Muscle layer of duodenum (tissue), 2 donors: ENCODE measurements at regions not wholly inside any gene's neighbourhood (a gene's known extent, or its start where the extent isn't known, plus 50 kb on each side); places are given as distances from the start of the nearest gene placed in this dataset.

ENCODE experiments used
- H3K27ac ChIP-seq: one replicate; pipeline ENCODE4 v1.7.0; 2013; ENCODE audit warnings: mild to moderate bottlenecking, low read length
- H3K27me3 ChIP-seq: one replicate; pipeline ENCODE4 v1.7.0; 2013; ENCODE audit warnings: low read depth, mild to moderate bottlenecking, control low read depth, low read length
- H3K36me3 ChIP-seq, 2 donors: one replicate each; pipeline ENCODE4 v1.7.0; 2013; ENCODE audit warnings: low read length in 2 of 2, control low read depth in 1 of 2, mild to moderate bottlenecking in 1 of 2; ENCODE audit not compliant: insufficient read depth in 2 of 2, control insufficient read depth in 1 of 2
- H3K4me1 ChIP-seq, 2 donors: one replicate each; pipeline ENCODE4 v1.7.0; 2013; ENCODE audit warnings: low read length in 2 of 2, mild to moderate bottlenecking in 2 of 2, control low read depth in 1 of 2, moderate library complexity in 1 of 2; ENCODE audit not compliant: insufficient read depth in 2 of 2, control insufficient read depth in 1 of 2
- H3K4me3 ChIP-seq, 2 donors: one replicate each; pipeline ENCODE4 v1.7.0; 2013; ENCODE audit warnings: low read length in 2 of 2, low read depth in 1 of 2, mild to moderate bottlenecking in 1 of 2
- H3K9me3 ChIP-seq, 2 donors: one replicate each; pipeline ENCODE4 v1.7.0; 2013; ENCODE audit warnings: low read length in 2 of 2, control low read depth in 1 of 2, mild to moderate bottlenecking in 1 of 2; ENCODE audit not compliant: control insufficient read depth in 1 of 2
- donor health status: healthy.

DNA sequence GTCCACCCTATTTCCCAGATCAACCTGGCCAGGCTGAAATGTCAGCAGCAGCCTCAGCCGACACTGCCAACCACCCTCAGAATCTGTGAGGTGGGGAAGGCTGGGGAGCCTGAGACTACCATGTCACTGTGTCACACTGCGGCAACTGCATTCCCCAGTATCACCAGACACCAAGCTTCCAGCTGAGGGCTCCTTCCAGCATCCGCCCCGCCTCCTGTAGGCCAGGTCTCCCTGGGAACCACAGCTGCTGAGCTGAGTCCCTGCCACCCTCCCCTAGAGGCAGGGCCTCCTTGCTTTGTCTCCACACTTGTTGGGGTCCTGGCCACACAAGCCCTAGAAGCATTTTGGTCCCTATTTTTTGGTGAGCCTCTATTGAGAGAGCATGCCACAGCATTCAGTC is 115.7 kb downstream of the UNC5CL start:
- Histone ChIP-seq H3K27me3 (no peaks in the 10 kb centered on the region), H3K9me3 (no peaks in the 10 kb centered on the region), H3K4me1 (no peaks in the 10 kb centered on the region), H3K4me3 (no peak overlapping the region), H3K36me3 (no peaks in the 10 kb centered on the region), H3K27ac (no peak overlapping the region)

DNA sequence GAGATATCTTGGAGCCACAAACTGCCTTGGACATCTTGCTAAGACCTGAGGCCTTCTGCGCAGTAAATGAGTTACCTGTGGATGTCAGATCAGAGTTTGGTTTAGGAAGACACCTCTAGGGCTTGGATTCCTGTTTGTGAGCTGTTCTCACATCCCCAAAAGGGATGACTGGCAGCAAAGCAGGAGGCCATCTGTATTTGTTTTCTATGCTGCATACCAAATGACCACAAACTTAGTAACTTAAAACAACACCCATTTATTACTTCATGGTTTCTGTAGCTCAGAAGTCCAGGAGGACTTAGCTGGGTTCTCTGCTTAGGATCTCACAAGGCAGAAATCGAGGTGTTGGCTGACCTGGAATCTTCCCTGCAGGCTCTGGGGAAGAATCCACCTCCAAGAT is 116.7 kb downstream of the UNC5CL start:
- Histone ChIP-seq H3K36me3 (no peaks in the 10 kb centered on the region), H3K27ac (no peak overlapping the region), H3K9me3 (no peaks in the 10 kb centered on the region), H3K4me3 (no peak overlapping the region), H3K4me1 (no peaks in the 10 kb centered on the region), H3K27me3 (no peaks in the 10 kb centered on the region)

DNA sequence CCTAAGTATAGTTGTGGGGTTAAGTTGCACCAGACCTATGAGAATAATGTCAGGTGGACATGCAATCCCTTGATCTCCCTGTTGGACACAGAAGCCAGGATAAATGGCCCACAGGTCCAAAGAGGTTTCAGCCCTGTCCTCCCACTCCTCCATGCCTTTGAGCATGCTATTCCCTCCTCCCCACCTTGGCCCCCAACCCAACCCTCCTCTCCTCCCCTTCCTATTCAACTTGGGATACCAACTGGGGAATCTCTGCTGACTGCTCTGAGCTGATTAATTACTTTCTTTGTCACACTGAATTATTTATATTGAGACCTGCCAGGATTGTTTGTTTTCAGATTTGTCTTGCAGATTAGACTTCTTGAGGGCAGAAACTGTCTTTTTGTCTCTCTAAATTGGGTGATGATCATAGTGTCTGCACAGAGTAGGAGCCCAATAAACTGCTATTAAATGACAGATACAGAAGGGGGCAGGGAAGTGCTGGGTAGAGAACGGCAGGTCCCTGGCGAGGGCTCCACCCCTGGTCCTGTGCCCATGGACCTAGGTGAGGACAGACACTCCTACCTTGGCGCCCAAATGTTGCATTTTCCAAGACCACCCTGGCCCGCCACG is 120.9 kb downstream of the UNC5CL start:
- Histone ChIP-seq H3K9me3 (no peaks in the 10 kb centered on the region), H3K4me1 (peaks cover 0 to 5% of the 10 kb centered on the region in 2 donors), H3K4me3 (no peak overlapping the region), H3K27me3 (no peaks in the 10 kb centered on the region), H3K27ac (no peak overlapping the region), H3K36me3 (no peaks in the 10 kb centered on the region)

DNA sequence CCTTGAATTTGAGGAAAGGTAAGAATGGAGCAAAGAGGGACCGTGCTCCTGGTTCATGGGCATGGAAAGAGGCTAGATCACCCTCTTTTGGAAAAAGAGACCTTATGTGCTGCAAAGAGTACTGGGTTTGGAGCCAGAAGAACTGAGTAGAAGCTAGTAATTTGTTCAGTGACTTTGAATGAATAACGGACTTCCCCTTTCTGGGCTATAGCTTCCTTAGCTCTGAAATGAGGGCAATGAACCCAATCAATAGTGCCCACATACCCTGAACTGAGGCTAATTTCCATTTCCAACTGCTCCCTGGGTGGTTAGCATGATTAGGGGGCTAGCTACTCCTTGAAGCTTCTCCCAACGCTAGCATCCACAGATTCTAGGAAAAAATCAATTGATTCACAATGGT is 121.4 kb downstream of the UNC5CL start:
- H3K9me3 ChIP-seq, result no peaks in the 10 kb centered on the region
- H3K27ac ChIP-seq, result no peak overlapping the region
- no peak overlapping the region for H3K4me3 ChIP-seq
- peaks cover 0 to 5% of the 10 kb centered on the region in 2 donors for H3K4me1 ChIP-seq
- H3K27me3 ChIP-seq, result no peaks in the 10 kb centered on the region
- H3K36me3 ChIP-seq, result no peaks in the 10 kb centered on the region

DNA sequence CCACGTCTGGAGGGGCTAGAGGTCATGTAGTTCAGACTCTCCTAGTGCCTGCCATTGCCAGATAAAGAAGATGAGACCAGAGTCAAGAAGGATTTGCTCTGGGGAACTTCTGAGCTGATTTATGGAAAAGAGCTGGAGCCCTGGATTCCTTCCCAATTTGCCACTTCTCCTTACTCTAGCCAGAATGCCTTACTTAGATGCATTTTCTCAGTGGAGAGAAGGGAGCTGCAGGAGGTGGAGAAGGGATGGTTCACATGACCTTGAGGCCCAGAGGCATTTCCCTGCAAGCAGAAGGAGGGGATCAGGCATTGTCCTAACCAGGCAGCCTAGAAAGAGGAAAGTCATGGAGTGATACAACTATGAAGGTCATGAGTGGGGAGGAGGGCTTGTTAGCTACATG is 122.2 kb downstream of the UNC5CL start:
- no peaks in the 10 kb centered on the region for H3K9me3 ChIP-seq
- peaks cover 0 to 5% of the 10 kb centered on the region in 2 donors for H3K4me1 ChIP-seq
- H3K4me3 ChIP-seq, result no peak overlapping the region
- no peaks in the 10 kb centered on the region for H3K27me3 ChIP-seq
- H3K36me3 ChIP-seq, result no peaks in the 10 kb centered on the region
- H3K27ac ChIP-seq, result no peak overlapping the region

DNA sequence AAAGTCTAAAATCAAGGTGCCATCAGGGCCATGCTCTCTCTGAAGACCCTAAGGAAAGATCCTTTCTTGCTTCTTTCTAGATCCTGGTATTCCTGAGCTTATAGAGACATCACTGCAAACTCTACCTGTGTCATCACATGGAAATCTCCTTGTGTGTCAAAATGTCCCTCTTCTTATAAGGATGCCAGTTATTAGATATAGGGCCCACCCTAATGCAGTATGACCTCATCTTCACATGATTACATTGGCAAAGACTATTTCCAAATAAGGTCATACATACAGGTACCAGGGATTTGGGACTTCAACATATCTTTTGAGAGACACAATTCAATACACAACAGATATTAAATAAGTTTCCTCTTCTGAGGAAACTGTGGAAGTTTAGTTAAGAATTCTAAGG is 123.9 kb downstream of the UNC5CL start:
- H3K9me3 ChIP-seq, result no peaks in the 10 kb centered on the region
- no peaks in the 10 kb centered on the region for H3K36me3 ChIP-seq
- H3K27ac ChIP-seq, result no peak overlapping the region
- H3K4me1 ChIP-seq, result peaks cover 0 to 5% of the 10 kb centered on the region in 2 donors
- no peak overlapping the region for H3K4me3 ChIP-seq
- no peaks in the 10 kb centered on the region for H3K27me3 ChIP-seq

DNA sequence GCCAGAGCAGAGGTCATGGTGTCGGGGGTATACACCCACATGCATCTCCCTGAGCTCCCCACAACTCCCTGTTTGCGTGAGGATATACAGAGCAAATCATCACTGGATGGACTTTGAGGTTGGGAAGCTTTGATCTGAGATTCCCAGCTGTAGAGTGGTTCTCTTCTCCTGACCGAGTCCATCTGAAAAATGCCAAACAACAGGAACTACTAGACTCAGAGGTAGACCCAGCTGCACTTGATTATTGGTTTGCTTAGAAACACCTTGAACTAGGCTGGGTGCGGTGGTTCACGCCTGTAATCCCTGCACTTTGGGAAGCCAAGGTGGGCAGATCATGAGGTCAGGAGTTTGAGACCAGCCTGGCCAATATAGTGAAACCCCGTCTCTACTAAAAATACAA is 125.0 kb downstream of the UNC5CL start:
- H3K9me3 ChIP-seq, result no peaks in the 10 kb centered on the region
- no peak overlapping the region for H3K27ac ChIP-seq
- H3K4me1 ChIP-seq, result peaks cover 0 to 5% of the 10 kb centered on the region in 2 donors
- no peak overlapping the region for H3K4me3 ChIP-seq
- no peaks in the 10 kb centered on the region for H3K27me3 ChIP-seq
- H3K36me3 ChIP-seq, result no peaks in the 10 kb centered on the region

DNA sequence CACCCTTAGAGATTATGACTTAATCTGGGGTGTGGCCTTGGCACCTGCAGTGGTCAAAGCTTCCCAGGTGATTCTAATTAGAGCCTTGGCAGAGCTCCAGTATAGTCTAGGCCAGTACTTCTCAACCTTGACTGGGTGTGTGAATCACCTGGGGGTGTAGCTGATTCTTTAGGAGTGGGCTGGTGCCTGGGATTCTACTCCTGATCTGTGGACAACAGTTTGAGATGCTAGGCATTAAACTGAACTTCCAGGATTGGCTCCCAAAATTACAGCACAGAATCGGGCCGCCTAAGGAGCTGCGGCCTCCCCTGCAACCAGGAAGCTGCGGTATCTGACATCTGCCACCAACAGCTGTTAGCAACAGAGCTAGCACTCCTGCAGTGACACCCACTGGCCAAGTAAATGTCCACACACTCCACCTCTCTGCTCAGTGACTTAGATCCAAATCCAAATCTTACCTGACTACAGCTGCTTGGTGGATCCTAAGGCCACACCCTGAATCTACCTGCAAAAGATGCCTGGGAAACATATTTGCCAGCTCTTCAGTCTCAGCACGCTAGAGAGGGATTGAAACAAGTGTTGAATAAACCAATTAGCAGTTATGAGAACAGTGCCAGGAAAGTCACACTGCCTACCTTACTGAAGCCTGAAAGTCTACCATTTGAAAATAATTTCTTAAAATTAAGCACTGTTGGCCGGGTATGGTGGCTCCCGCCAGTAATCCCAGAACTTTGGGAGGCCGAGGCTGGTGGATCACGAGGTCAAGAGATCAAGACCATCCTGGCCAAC is 126.7 kb downstream of the UNC5CL start:
- H3K27ac ChIP-seq, result no peak overlapping the region
- no peak overlapping the region for H3K4me3 ChIP-seq
- peaks cover 0 to 5% of the 10 kb centered on the region in 2 donors for H3K4me1 ChIP-seq
- no peaks in the 10 kb centered on the region for H3K27me3 ChIP-seq
- no peaks in the 10 kb centered on the region for H3K36me3 ChIP-seq
- no peaks in the 10 kb centered on the region for H3K9me3 ChIP-seq

DNA sequence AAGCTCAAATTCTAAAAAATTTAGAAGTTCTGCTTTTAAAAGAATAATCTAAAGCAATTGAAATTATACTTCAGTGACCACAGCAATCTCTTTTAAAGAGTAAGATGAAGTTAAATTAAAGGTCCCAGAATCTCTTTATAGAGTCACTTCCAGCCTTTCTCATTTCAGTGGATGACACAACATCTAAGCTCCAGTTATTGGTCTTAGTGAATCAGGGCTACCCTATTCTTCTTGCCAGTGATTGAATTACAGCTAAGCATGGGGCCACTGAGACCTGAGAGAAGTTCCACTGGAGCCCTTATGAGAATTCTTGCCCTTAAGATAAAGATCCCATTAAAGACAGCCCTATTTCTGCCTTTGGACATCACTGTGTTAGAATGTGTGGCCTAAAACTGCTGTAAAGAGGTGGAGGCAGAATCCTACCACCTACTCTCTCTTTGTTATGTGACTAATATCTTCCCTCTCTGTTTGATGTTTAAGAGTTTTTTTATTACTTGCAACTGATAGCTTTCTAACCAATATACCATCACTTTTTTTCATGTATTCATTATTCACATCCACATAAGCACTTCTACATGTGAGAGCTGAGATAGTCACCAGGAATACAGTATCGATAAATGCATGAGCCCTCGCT is 128.6 kb downstream of the UNC5CL start:
- Histone ChIP-seq H3K27ac (no peak overlapping the region), H3K4me1 (no peaks in the 10 kb centered on the region), H3K27me3 (no peaks in the 10 kb centered on the region), H3K36me3 (no peaks in the 10 kb centered on the region), H3K9me3 (no peaks in the 10 kb centered on the region), H3K4me3 (no peak overlapping the region)

DNA sequence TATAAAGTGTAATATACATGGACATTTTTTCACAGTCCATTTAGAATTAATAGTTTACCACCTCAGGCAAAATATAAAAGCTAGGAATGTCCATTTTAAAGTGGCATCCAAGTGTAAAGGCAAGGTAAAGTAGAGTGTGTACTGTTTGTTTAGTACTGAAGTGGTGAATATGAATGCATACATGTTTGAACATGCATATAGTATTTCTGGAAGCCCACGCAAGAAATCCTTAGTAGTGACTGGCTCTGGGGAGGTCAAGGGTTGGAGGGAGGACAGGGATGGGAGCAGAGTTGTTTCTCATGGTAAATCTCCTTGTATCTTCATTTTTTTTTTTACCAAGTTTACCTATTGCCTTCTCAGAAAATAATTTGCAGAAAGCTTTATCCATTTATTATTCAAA is 129.2 kb downstream of the UNC5CL start:
- H3K36me3 ChIP-seq, result no peaks in the 10 kb centered on the region
- H3K9me3 ChIP-seq, result no peaks in the 10 kb centered on the region
- H3K4me1 ChIP-seq, result no peaks in the 10 kb centered on the region
- H3K27me3 ChIP-seq, result no peaks in the 10 kb centered on the region
- no peak overlapping the region for H3K4me3 ChIP-seq
- H3K27ac ChIP-seq, result no peak overlapping the region

DNA sequence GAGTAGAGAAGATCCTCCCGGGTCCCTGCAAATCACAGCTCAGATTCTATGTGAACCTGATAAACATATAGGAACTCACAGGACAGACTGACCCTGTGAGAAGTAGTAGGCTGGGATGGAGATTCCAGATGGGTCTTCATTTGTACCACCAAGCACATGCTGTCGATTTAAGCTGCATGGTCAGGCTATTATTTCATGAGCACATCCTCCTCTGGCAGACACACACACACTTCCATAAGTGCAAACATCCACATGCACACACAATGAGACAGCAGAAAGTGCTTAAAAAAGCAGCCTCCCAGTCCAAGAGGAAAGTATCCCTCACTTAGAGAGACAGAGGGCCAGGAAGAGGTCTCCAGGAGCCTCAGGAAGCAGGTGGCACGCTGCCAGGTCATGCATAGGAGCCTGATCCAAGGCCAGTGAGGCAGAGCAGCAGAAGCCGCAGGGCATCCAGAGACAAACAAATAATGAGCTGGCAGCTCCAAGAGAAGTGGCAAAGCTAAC is 131.8 kb downstream of the UNC5CL start:
- Histone ChIP-seq H3K9me3 (no peaks in the 10 kb centered on the region), H3K27me3 (no peaks in the 10 kb centered on the region), H3K36me3 (no peaks in the 10 kb centered on the region), H3K4me3 (no peak overlapping the region), H3K4me1 (no peaks in the 10 kb centered on the region), H3K27ac (no peak overlapping the region)
